GM23248 (cell line): ENCODE measurements at regions not wholly inside any gene's neighbourhood (a gene's known extent, or its start where the extent isn't known, plus 50 kb on each side); places are given as distances from the start of the nearest gene placed in this dataset.

Source experiments
- DNase-seq: peaks from one replicate; pipeline ENCODE4 v3.0.0-alpha.2; 2015
- H2AFZ ChIP-seq: fragments of 200-600 bp; sonication (generic); 2 replicates; pipeline ENCODE4 v1.6.1; 2016; ENCODE audit warnings: antibody characterized with exemption
- H3F3A ChIP-seq: fragments of 200-600 bp; sonication (generic); 2 replicates; pipeline ENCODE4 v1.6.1; 2016; ENCODE audit warnings: mild to moderate bottlenecking, antibody characterized with exemption, mixed run types; ENCODE audit not compliant: insufficient read depth
- H3K27ac ChIP-seq: fragments of 200-600 bp; sonication (generic); 2 replicates; pipeline ENCODE4 v1.5.1; 2016; ENCODE audit warnings: mild to moderate bottlenecking
- H3K27me3 ChIP-seq: fragments of 200-600 bp; sonication (generic); replicated peaks from 2 replicates; pipeline ENCODE4 v1.6.1; 2016; ENCODE audit warnings: mild to moderate bottlenecking; ENCODE audit not compliant: insufficient read depth
- H3K36me3 ChIP-seq: fragments of 200-600 bp; sonication (generic); 2 replicates; pipeline ENCODE4 v1.6.1; 2016; ENCODE audit warnings: low read depth, mild to moderate bottlenecking
- H3K4me1 ChIP-seq: fragments of 200-600 bp; sonication (generic); 2 replicates; pipeline ENCODE4 v1.6.1; 2016; ENCODE audit warnings: mild to moderate bottlenecking; ENCODE audit not compliant: insufficient read depth
- H3K4me2 ChIP-seq: fragments of 200-600 bp; sonication (generic); one replicate; pipeline ENCODE4 v1.6.1; 2016; ENCODE audit warnings: mild to moderate bottlenecking; ENCODE audit not compliant: unreplicated experiment
- H3K4me3 ChIP-seq: fragments of 200-600 bp; sonication (generic); 2 replicates; pipeline ENCODE4 v1.5.1; 2016; ENCODE audit warnings: mild to moderate bottlenecking
- H3K79me2 ChIP-seq: fragments of 200-600 bp; sonication (generic); 2 replicates; pipeline ENCODE4 v1.6.1; 2016; ENCODE audit warnings: mild to moderate bottlenecking; ENCODE audit not compliant: insufficient read depth
- H3K9ac ChIP-seq: fragments of 200-600 bp; sonication (generic); 2 replicates; pipeline ENCODE4 v1.6.1; 2016; ENCODE audit warnings: mild to moderate bottlenecking
- H3K9me2 ChIP-seq: fragments of 200-600 bp; sonication (generic); 2 replicates; pipeline ENCODE4 v1.6.1; 2016; ENCODE audit warnings: mixed run types, mild to moderate bottlenecking, moderate library complexity; ENCODE audit not compliant: insufficient read depth
- H3K9me3 ChIP-seq: fragments of 200-600 bp; sonication (generic); one replicate; pipeline ENCODE4 v1.6.1; 2017; ENCODE audit warnings: low read depth
- H4K20me1 ChIP-seq: fragments of 200-600 bp; sonication (generic); 2 replicates; pipeline ENCODE4 v1.6.0; 2016; ENCODE audit not compliant: insufficient read depth
- EZH2 ChIP-seq: fragments of 200-600 bp; sonication (generic); IDR thresholded peaks from 2 replicates; pipeline ENCODE4 v1.6.1; 2018; ENCODE audit warnings: antibody characterized with exemption, mild to moderate bottlenecking; ENCODE audit not compliant: insufficient read depth, poor library complexity, severe bottlenecking
- EZH2phosphoT487 ChIP-seq: fragments of 200-600 bp; sonication (generic); IDR thresholded peaks from 2 replicates; pipeline ENCODE4 v1.6.1; 2018; ENCODE audit warnings: antibody characterized with exemption, moderate library complexity, mild to moderate bottlenecking, low read depth; ENCODE audit not compliant: insufficient read depth
- WGBS, 2 experiments: methylation state at CpG; one replicate each; pipeline ENCODE4 v1.1.6; 2015 to 2017; ENCODE audit warnings: low lambda C conversion rate in 2 of 2, low coverage in 1 of 2; ENCODE audit errors: missing lambda C conversion rate in 2 of 2; 5-methylcytosine and 5-hydroxymethylcytosine counted together
- in situ Hi-C: fragments of 300-500 bp; cut with MboI; formaldehyde crosslinking; loops from 2 replicates; pipeline ENCODE4 v1.15.0; 2020

GRCh38 chr5:91443761-91444467 is 60.8 kb upstream of the ARRDC3 start:
- Histone ChIP-seq H4K20me1 (no peaks in the 10 kb centered on the region), H3K36me3 (no peaks in the 10 kb centered on the region), H3K4me3 (no peak overlapping the region), H3K27me3 (no peaks in the 10 kb centered on the region), H3K4me1 (peaks cover 16% of the 10 kb centered on the region), H3K4me2 (no peak overlapping the region), H3K79me2 (no peaks in the 10 kb centered on the region), H3K9me2 (no peaks in the 10 kb centered on the region), H3K9ac (no peak overlapping the region), H3K27ac (no peak overlapping the region), H2AFZ (no peak overlapping the region), H3F3A (no peaks in the 10 kb centered on the region; the same call in 1 of the 2 replicates), H3K9me3 (no peaks in the 10 kb centered on the region)
- peak; percentile 8 for DNase-seq
- WGBS, 2 experiments: 87 to 91% methylated on average over 1 of the region's 1 CpG
- in situ Hi-C loops: no loop called here
- TF ChIP-seq EZH2phosphoT487 (no peak), EZH2 (no peak)

DNA sequence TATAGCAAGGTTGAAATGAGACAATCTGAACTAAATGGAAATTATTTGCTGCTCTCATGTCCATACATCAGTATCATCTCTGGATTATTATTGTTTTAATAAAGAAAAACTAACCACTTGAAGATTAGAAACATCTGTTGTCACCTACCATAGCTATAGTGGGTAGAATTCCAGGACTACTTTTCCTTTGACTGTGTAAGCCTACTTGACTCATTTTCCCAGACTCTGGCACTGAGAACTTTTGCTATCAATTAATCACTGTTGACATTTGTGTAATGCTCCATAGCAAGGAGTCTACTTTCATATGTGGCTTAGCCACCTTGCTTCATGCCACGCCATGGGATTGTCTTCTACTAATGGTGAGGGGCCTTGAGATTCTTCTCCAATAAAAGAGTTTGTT is 59.9 kb upstream of the ARRDC3 start:
- Histone ChIP-seq H3K4me2 (peak overlapping the region; percentile 3), H3K9me3 (no peaks in the 10 kb centered on the region), H3K4me3 (no peak overlapping the region), H4K20me1 (no peaks in the 10 kb centered on the region), H3K4me1 (peaks cover 16% of the 10 kb centered on the region), H3K9ac (no peak overlapping the region), H3F3A (no peaks in the 10 kb centered on the region; the same call in 1 of the 2 replicates), H3K9me2 (no peaks in the 10 kb centered on the region), H3K27ac (no peak overlapping the region), H3K79me2 (no peaks in the 10 kb centered on the region), H3K27me3 (no peaks in the 10 kb centered on the region), H2AFZ (no peak overlapping the region), H3K36me3 (no peaks in the 10 kb centered on the region)
- DNase-seq: peak; percentile 72
- WGBS, 2 experiments: 23 to 63% methylated on average over 1 of the region's 1 CpG
- in situ Hi-C loops: no loop called here
- TF ChIP-seq EZH2phosphoT487 (no peak), EZH2 (no peak)

GRCh38 chr5:91441082-91441481 is 58.0 kb upstream of the ARRDC3 start:
- DNase-seq: no peak
- Histone ChIP-seq H3K4me3 (no peak overlapping the region), H2AFZ (no peak overlapping the region), H4K20me1 (no peaks in the 10 kb centered on the region), H3K9me2 (no peaks in the 10 kb centered on the region), H3K9me3 (no peaks in the 10 kb centered on the region), H3K9ac (no peak overlapping the region), H3K4me1 (peaks cover 16% of the 10 kb centered on the region), H3K27me3 (no peaks in the 10 kb centered on the region), H3K27ac (no peak overlapping the region), H3K79me2 (no peaks in the 10 kb centered on the region), H3F3A (no peaks in the 10 kb centered on the region; the same call in 1 of the 2 replicates), H3K36me3 (no peaks in the 10 kb centered on the region), H3K4me2 (no peak overlapping the region)
- in situ Hi-C loops: no loop called here
- WGBS, 2 experiments: 89 to 92% methylated on average over 1 of the region's 1 CpG
- TF ChIP-seq EZH2 (no peak), EZH2phosphoT487 (no peak)

GRCh38 chr5:91438871-91439270 is 55.8 kb upstream of the ARRDC3 start:
- no peak overlapping the region for H2AFZ ChIP-seq
- no peak for DNase-seq
- H3K4me1 ChIP-seq: peaks cover 15% of the 10 kb centered on the region
- WGBS, 2 experiments: 83 to 90% methylated on average over 1 of the region's 1 CpG
- in situ Hi-C loops: no loop called here
- no peaks in the 10 kb centered on the region for H4K20me1 ChIP-seq
- H3K27ac ChIP-seq: no peak overlapping the region
- no peaks in the 10 kb centered on the region for H3K36me3 ChIP-seq
- H3K9me3 ChIP-seq: no peaks in the 10 kb centered on the region
- no peaks in the 10 kb centered on the region for H3K79me2 ChIP-seq
- no peak overlapping the region for H3K4me2 ChIP-seq
- H3K9me2 ChIP-seq: no peaks in the 10 kb centered on the region
- H3K9ac ChIP-seq: no peak overlapping the region
- H3K27me3 ChIP-seq: no peaks in the 10 kb centered on the region
- TF ChIP-seq EZH2phosphoT487: no peak
- TF ChIP-seq EZH2: no peak
- no peaks in the 10 kb centered on the region; the same call in 1 of the 2 replicates for H3F3A ChIP-seq
- H3K4me3 ChIP-seq: no peak overlapping the region
